Astrocyte (in vitro differentiated cells and primary cell): ENCODE measurements at regions not wholly inside any gene's neighbourhood (a gene's known extent, or its start where the extent isn't known, plus 50 kb on each side); places are given as distances from the start of the nearest gene placed in this dataset.
A peak's percentile ranks its signal among the peaks of the same experiment; 100 is the strongest.

ENCODE experiments used
- DNase-seq: peaks from one replicate; pipeline ENCODE4 v3.0.0-alpha.2; 2010; ENCODE audit warnings: low read depth
- FAIRE-seq: peaks from 2 replicates; lab custom pipeline; 2011; peaks lifted over from hg19 to GRCh38; lab: Jason Lieb, UNC
- H2AFZ ChIP-seq: 2 replicates; pipeline ENCODE4 v1.6.0; 2012; ENCODE audit warnings: low read depth, low read length, inconsistent platforms
- H3K27ac ChIP-seq: 2 replicates; pipeline ENCODE4 v1.5.1; 2011; ENCODE audit warnings: low read depth, low read length, inconsistent platforms
- H3K27me3 ChIP-seq: 2 replicates; pipeline ENCODE4 v1.6.0; 2011; ENCODE audit warnings: low read length, inconsistent platforms; ENCODE audit not compliant: insufficient read depth
- H3K36me3 ChIP-seq: 2 replicates; pipeline ENCODE4 v1.5.1; 2011; ENCODE audit warnings: low read length, inconsistent platforms; ENCODE audit not compliant: insufficient read depth
- H3K4me1 ChIP-seq: 2 replicates; pipeline ENCODE4 v1.5.1; 2011; ENCODE audit warnings: low read length, inconsistent platforms; ENCODE audit not compliant: insufficient read depth
- H3K4me2 ChIP-seq: 2 replicates; pipeline ENCODE4 v1.6.0; 2012; ENCODE audit warnings: low read length, inconsistent platforms
- H3K4me3 ChIP-seq: 2 replicates; pipeline ENCODE4 v1.5.1; 2011; ENCODE audit warnings: low read depth, mild to moderate bottlenecking, low read length, inconsistent platforms; ENCODE audit not compliant: insufficient read depth
- H3K79me2 ChIP-seq: 2 replicates; pipeline ENCODE4 v1.6.0; 2012; ENCODE audit warnings: mild to moderate bottlenecking, low read length, inconsistent platforms; ENCODE audit not compliant: insufficient read depth
- H3K9ac ChIP-seq: 2 replicates; pipeline ENCODE4 v1.6.0; 2012; ENCODE audit warnings: mild to moderate bottlenecking, low read length, inconsistent platforms
- H3K9me3 ChIP-seq: 2 replicates; pipeline ENCODE4 v1.5.1; 2012; ENCODE audit warnings: low read depth, mild to moderate bottlenecking, low read length, inconsistent platforms; ENCODE audit not compliant: insufficient read depth
- H4K20me1 ChIP-seq: 2 replicates; pipeline ENCODE4 v1.6.0; 2012; ENCODE audit warnings: low read length, inconsistent platforms; ENCODE audit not compliant: insufficient read depth
- H3K27ac Mint-ChIP-seq: one replicate; pipeline ENCODE4 v1.8.0; 2021; ENCODE audit warnings: mild to moderate bottlenecking, mixed read lengths; ENCODE audit not compliant: unreplicated experiment
- H3K27me3 Mint-ChIP-seq: one replicate; pipeline ENCODE4 v1.8.0; 2021; ENCODE audit warnings: low read depth, mixed read lengths; ENCODE audit not compliant: unreplicated experiment
- H3K36me3 Mint-ChIP-seq: one replicate; pipeline ENCODE4 v1.8.0; 2021; ENCODE audit warnings: low read depth, mixed read lengths; ENCODE audit not compliant: unreplicated experiment
- H3K4me1 Mint-ChIP-seq: one replicate; pipeline ENCODE4 v1.8.0; 2021; ENCODE audit warnings: low read depth, mixed read lengths; ENCODE audit not compliant: unreplicated experiment
- H3K4me3 Mint-ChIP-seq: one replicate; pipeline ENCODE4 v1.8.0; 2021; ENCODE audit warnings: mild to moderate bottlenecking, moderate library complexity, mixed read lengths; ENCODE audit not compliant: unreplicated experiment
- H3K9me3 Mint-ChIP-seq: one replicate; pipeline ENCODE4 v1.8.0; 2021; ENCODE audit warnings: mild to moderate bottlenecking, mixed read lengths; ENCODE audit not compliant: unreplicated experiment
- EZH2 ChIP-seq: IDR thresholded peaks from 2 replicates; pipeline ENCODE4 v1.6.1; 2012; ENCODE audit warnings: mild to moderate bottlenecking, low read length, inconsistent platforms; ENCODE audit not compliant: insufficient read depth
- TF ChIP-seq, protein P1 (sequence below): IDR thresholded peaks from 2 replicates; pipeline ENCODE4 v1.5.1; 2011; ENCODE audit warnings: low read depth, mild to moderate bottlenecking, inconsistent platforms, low read length, moderate library complexity; ENCODE audit not compliant: insufficient read depth

DNA sequence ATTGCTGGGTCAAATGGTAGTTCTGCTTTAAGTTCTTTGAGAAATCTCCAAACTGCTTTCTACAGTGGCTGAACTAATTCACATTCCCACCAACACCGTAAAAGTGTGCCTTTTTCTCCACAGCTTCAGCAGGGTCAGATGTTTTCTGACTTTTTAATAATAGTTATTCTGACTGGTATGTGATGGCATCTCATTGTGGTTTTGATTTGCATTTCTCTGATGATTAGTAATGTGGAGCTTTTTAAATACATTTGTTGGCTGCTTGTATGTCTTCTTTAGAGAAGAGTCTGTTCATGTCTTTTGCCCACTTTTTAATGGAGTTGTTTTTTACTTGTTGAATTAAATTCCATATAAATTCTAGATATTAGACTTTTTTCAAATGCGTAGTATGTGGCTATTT, 257.5 kb upstream of the ANKRD50 start:
- DNase-seq, result peak; percentile 78
- no peaks in the 10 kb centered on the region for H3K36me3 Mint-ChIP-seq
- H3K27me3 Mint-ChIP-seq, result no peaks in the 10 kb centered on the region
- H3K4me3 Mint-ChIP-seq, result no peak overlapping the region
- Histone ChIP-seq H3K79me2 (no peaks in the 10 kb centered on the region), H3K27ac (no peak overlapping the region), H3K36me3 (no peaks in the 10 kb centered on the region), H3K4me2 (no peak overlapping the region), H3K4me1 (peaks cover 3% of the 10 kb centered on the region), H3K9ac (no peak overlapping the region), H3K27me3 (no peaks in the 10 kb centered on the region), H3K4me3 (no peak overlapping the region), H4K20me1 (no peaks in the 10 kb centered on the region), H3K9me3 (no peaks in the 10 kb centered on the region), H2AFZ (no peak overlapping the region)
- FAIRE-seq, result no peak
- H3K4me1 Mint-ChIP-seq, result no peaks in the 10 kb centered on the region
- no peaks in the 10 kb centered on the region for H3K9me3 Mint-ChIP-seq
- no peak for TF ChIP-seq EZH2
- TF ChIP-seq, protein P1, sequence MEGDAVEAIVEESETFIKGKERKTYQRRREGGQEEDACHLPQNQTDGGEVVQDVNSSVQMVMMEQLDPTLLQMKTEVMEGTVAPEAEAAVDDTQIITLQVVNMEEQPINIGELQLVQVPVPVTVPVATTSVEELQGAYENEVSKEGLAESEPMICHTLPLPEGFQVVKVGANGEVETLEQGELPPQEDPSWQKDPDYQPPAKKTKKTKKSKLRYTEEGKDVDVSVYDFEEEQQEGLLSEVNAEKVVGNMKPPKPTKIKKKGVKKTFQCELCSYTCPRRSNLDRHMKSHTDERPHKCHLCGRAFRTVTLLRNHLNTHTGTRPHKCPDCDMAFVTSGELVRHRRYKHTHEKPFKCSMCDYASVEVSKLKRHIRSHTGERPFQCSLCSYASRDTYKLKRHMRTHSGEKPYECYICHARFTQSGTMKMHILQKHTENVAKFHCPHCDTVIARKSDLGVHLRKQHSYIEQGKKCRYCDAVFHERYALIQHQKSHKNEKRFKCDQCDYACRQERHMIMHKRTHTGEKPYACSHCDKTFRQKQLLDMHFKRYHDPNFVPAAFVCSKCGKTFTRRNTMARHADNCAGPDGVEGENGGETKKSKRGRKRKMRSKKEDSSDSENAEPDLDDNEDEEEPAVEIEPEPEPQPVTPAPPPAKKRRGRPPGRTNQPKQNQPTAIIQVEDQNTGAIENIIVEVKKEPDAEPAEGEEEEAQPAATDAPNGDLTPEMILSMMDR, result no peak
- H3K27ac Mint-ChIP-seq, result no peak overlapping the region

- Histone ChIP-seq H3K9me3 (peaks cover 11% of the 10 kb centered on the region), H3K27ac (no peak overlapping the region), H3K27me3 (no peaks in the 10 kb centered on the region), H2AFZ (no peak overlapping the region), H3K4me2 (no peak overlapping the region), H3K4me3 (no peak overlapping the region), H3K9ac (no peak overlapping the region), H3K4me1 (no peaks in the 10 kb centered on the region), H3K36me3 (no peaks in the 10 kb centered on the region), H3K79me2 (no peaks in the 10 kb centered on the region), H4K20me1 (no peaks in the 10 kb centered on the region)
- Mint-ChIP-seq H3K27ac (no peak overlapping the region), H3K27me3 (no peaks in the 10 kb centered on the region), H3K4me3 (no peak overlapping the region), H3K36me3 (no peaks in the 10 kb centered on the region), H3K4me1 (no peaks in the 10 kb centered on the region), H3K9me3 (peaks cover 9% of the 10 kb centered on the region)
- FAIRE-seq, result no peak
- TF ChIP-seq, protein P1, result no peak
- TF ChIP-seq EZH2, result no peak
- DNase-seq, result no peak
These were observed 253.0 kb upstream of the ANKRD50 start for GRCh38 chr4:124965497-124965891.

DNA sequence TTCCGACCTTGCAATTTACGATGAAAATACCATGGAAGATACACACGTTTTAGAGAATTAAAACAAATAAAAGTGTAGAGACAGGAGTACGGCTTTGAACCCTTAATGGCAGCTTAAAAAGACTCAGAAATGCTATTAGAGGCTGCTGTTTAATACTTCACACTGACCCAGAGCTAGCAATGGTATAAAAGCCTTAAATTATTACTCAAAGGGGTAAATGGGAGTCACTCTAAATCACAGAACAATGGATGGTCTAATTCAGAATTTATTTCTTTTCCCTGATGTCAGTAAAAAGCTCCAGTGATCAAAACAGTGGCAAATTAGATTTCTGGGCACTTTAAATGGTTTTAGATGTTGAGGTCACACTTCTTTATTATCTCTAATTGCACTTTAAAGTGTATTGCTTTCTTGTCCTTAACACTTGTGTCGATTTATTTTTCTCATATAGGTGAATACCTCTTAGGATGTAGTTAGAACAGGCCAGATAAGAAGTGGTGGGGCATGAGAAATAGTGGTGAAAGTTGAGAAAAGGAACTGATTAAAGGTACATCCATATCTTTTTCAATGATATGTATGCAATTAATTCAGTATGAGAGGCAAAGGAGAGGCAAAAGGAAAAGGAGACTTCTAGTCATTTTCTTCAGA, 252.4 kb upstream of the ANKRD50 start:
- Histone ChIP-seq H3K4me1 (no peaks in the 10 kb centered on the region), H3K4me3 (no peak overlapping the region), H3K9ac (no peak overlapping the region), H3K79me2 (no peaks in the 10 kb centered on the region), H3K27ac (no peak overlapping the region), H3K27me3 (no peaks in the 10 kb centered on the region), H3K9me3 (peaks cover 14% of the 10 kb centered on the region), H4K20me1 (no peaks in the 10 kb centered on the region), H2AFZ (no peak overlapping the region), H3K4me2 (no peak overlapping the region), H3K36me3 (no peaks in the 10 kb centered on the region)
- Mint-ChIP-seq H3K27ac (no peak overlapping the region), H3K36me3 (no peaks in the 10 kb centered on the region), H3K27me3 (no peaks in the 10 kb centered on the region), H3K9me3 (peaks cover 14% of the 10 kb centered on the region), H3K4me1 (no peaks in the 10 kb centered on the region), H3K4me3 (no peak overlapping the region)
- no peak for TF ChIP-seq EZH2
- TF ChIP-seq, protein P1, result no peak
- DNase-seq (no peak), FAIRE-seq (no peak)
